IMR-90 (cell line): ENCODE measurements at regions not wholly inside any gene's neighbourhood (a gene's known extent, or its start where the extent isn't known, plus 50 kb on each side); places are given as distances from the start of the nearest gene placed in this dataset.

ENCODE experiments used
- ATAC-seq: fragments of 200-7000 bp; cut with Tn5 transposase; 2 replicates; pipeline ENCODE4 v1.9.1; 2020; ENCODE audit warnings: low read depth, mild to moderate bottlenecking, moderate library complexity
- BruUV-seq: library from RNA; stranded (reverse); fragments of 400-500 nt; replicated peaks from 2 replicates; lab custom pipeline; 2021; lab: Mats Ljungman, UMichigan
- CTCF ChIA-PET: fragments of 300-600 bp; formaldehyde crosslinking; extraction: SDS; loops from one replicate; lab custom pipeline; 2021; ENCODE audit warnings: antibody characterized with exemption; lab: Yijun Ruan, JAX
- POLR2A ChIA-PET: fragments of 300-600 bp; sonication (Branson Sonifier 250); formaldehyde crosslinking; loops from one replicate; lab custom pipeline; 2022; ENCODE audit warnings: antibody characterized with exemption; ENCODE audit not compliant: unreplicated experiment; lab: Charles Lee
- DNase-seq: peaks from one replicate; pipeline ENCODE4 v3.0.0; 2013
- H2AFZ ChIP-seq: replicated peaks from 2 replicates; pipeline ENCODE3; 2013; ENCODE audit warnings: low read length, mild to moderate bottlenecking; ENCODE audit not compliant: poor library complexity
- H2AK5ac ChIP-seq: 2 replicates; pipeline ENCODE4 v1.6.1; 2013; ENCODE audit warnings: low read depth, low read length, inconsistent platforms
- H2AK9ac ChIP-seq: replicated peaks from 2 replicates; pipeline ENCODE3; 2013; ENCODE audit warnings: mild to moderate bottlenecking, low read depth, low read length, moderate library complexity; ENCODE audit not compliant: poor library complexity
- H2BK120ac ChIP-seq: 2 replicates; pipeline ENCODE4 v1.6.1; 2013; ENCODE audit warnings: low read depth, low read length, inconsistent platforms
- H2BK15ac ChIP-seq: 3 replicates; pipeline ENCODE4 v1.6.1; 2013; ENCODE audit warnings: low read depth, low read length, inconsistent platforms
- H2BK20ac ChIP-seq: 2 replicates; pipeline ENCODE4 v1.6.1; 2013; ENCODE audit warnings: low read depth, mild to moderate bottlenecking, inconsistent platforms, low read length, moderate library complexity
- H2BK5ac ChIP-seq: 2 replicates; pipeline ENCODE4 v1.6.1; 2013; ENCODE audit warnings: mild to moderate bottlenecking, low read depth, low read length, inconsistent platforms; ENCODE audit not compliant: poor library complexity, severe bottlenecking
- H3K14ac ChIP-seq: replicated peaks from 2 replicates; pipeline ENCODE4 v1.6.1; 2013; ENCODE audit warnings: low read depth, low read length, inconsistent platforms
- H3K18ac ChIP-seq: 2 replicates; pipeline ENCODE4 v1.6.1; 2013; ENCODE audit warnings: low read depth, low read length, control low read depth
- H3K23ac ChIP-seq: 2 replicates; pipeline ENCODE4 v1.6.1; 2013; ENCODE audit warnings: low read depth, low read length, inconsistent platforms
- H3K27ac ChIP-seq: 2 replicates; pipeline ENCODE4 v1.5.1; 2013; ENCODE audit warnings: mild to moderate bottlenecking, control low read depth, low read length; ENCODE audit not compliant: insufficient read depth
- H3K27me3 ChIP-seq: 2 replicates; pipeline ENCODE4 v1.6.1; 2013; ENCODE audit warnings: low read length; ENCODE audit not compliant: control insufficient read depth, insufficient read depth
- H3K36me3 ChIP-seq: 2 replicates; pipeline ENCODE4 v1.6.1; 2013; ENCODE audit warnings: low read length, mixed read lengths; ENCODE audit not compliant: control insufficient read depth, insufficient read depth
- H3K4ac ChIP-seq: 2 replicates; pipeline ENCODE4 v1.6.1; 2013; ENCODE audit warnings: low read depth, low read length, inconsistent platforms
- H3K4me1 ChIP-seq: 2 replicates; pipeline ENCODE4 v1.6.1; 2013; ENCODE audit warnings: low read length, mixed read lengths; ENCODE audit not compliant: control insufficient read depth, insufficient read depth
- H3K4me2 ChIP-seq: 2 replicates; pipeline ENCODE4 v1.6.1; 2013; ENCODE audit warnings: low read depth, mild to moderate bottlenecking, control low read depth, low read length, moderate library complexity
- H3K4me3 ChIP-seq: 2 replicates; pipeline ENCODE4 v1.5.1; 2013; ENCODE audit warnings: low read depth, mild to moderate bottlenecking, control low read depth, low read length, moderate library complexity; ENCODE audit not compliant: insufficient read depth
- H3K56ac ChIP-seq: 2 replicates; pipeline ENCODE4 v1.6.1; 2013; ENCODE audit warnings: low read length, inconsistent platforms; ENCODE audit not compliant: insufficient read depth; ENCODE audit errors: extremely low read depth
- H3K79me1 ChIP-seq, 2 experiments: 2 replicates each; pipeline ENCODE4 v1.6.1; 2013; ENCODE audit warnings: low read length in 2 of 2, inconsistent platforms in 1 of 2, low read depth in 1 of 2
- H3K9ac ChIP-seq: 2 replicates; pipeline ENCODE4 v1.6.1; 2013; ENCODE audit warnings: low read depth, low read length, control low read depth
- H3K9me1 ChIP-seq: 2 replicates; pipeline ENCODE4 v1.6.1; 2013; ENCODE audit warnings: low read length, inconsistent platforms; ENCODE audit not compliant: insufficient read depth
- H3K9me3 ChIP-seq: 2 replicates; pipeline ENCODE4 v1.6.1; 2013; ENCODE audit warnings: low read length; ENCODE audit not compliant: control insufficient read depth, insufficient read depth
- H4K20me1 ChIP-seq: 2 replicates; pipeline ENCODE4 v1.6.1; 2013; ENCODE audit warnings: low read length, inconsistent platforms; ENCODE audit not compliant: insufficient read depth
- H4K5ac ChIP-seq: 2 replicates; pipeline ENCODE4 v1.6.1; 2013; ENCODE audit warnings: mild to moderate bottlenecking, low read depth, low read length, control low read depth
- H4K8ac ChIP-seq, 2 experiments: 2 replicates each; pipeline ENCODE4 v1.6.1; 2013; ENCODE audit warnings: low read depth in 2 of 2, low read length in 2 of 2, control low read depth in 1 of 2, inconsistent platforms in 1 of 2
- H4K91ac ChIP-seq: 2 replicates; pipeline ENCODE4 v1.6.1; 2013; ENCODE audit warnings: low read depth, low read length, inconsistent platforms; ENCODE audit not compliant: insufficient read depth
- CTCF ChIP-seq: conservative IDR thresholded peaks from 2 replicates; pipeline ENCODE4 v1.5.1; 2012; ENCODE audit warnings: mild to moderate bottlenecking, low read depth, low read length, improper control_type of control experiment
- WGBS, 2 experiments: methylation state at CpG; one replicate each; pipeline versions ENCODE4 v1.1.5 to v1.1.7; 2013; ENCODE audit warnings: missing lambda C conversion rate in 2 of 2; ENCODE audit not compliant: insufficient read length in 1 of 2; ENCODE audit errors: extremely low coverage in 2 of 2; 5-methylcytosine and 5-hydroxymethylcytosine counted together
- dilution Hi-C: fragments of 300-500 bp; cut with HindIII; formaldehyde crosslinking; loops from one replicate; pipeline ENCODE4 v1.14.3; 2018; ENCODE audit warnings: low sequenced_read_pairs; ENCODE audit not compliant: unreplicated experiment
- in situ Hi-C: fragments of 300-500 bp; cut with MboI; formaldehyde crosslinking; loops from 3 replicates; pipeline ENCODE4 v1.14.3; 2019; ENCODE audit warnings: low sequenced_read_pairs, inconsistent platforms, mixed read lengths
- intact Hi-C: fragments of 100-400 bp; cut with micrococcal nuclease; formaldehyde crosslinking; loops from 2 replicates; pipeline ENCODE4 v1.10.0; 2022

- BruUV-seq: no TSS peak
- H3K9me3 ChIP-seq: 0 out of 2 replicates have a peak, but pooled peaks cover 3% of the 10 kb centered on the region
- ChIA-PET CTCF (no interaction called here), POLR2A (no interaction called here)
- no peaks in the 10 kb centered on the region for H3K79me1 ChIP-seq
- peaks cover 41% of the 10 kb centered on the region for H3K27me3 ChIP-seq
- no peak overlapping the region for H4K91ac ChIP-seq
- H3K4me3 ChIP-seq: no peak overlapping the region
- H4K8ac ChIP-seq: no peak overlapping the region
- intact Hi-C loops: no loop called here
- H3K4ac ChIP-seq: no peak overlapping the region
- no peak overlapping the region for H3K4me2 ChIP-seq
- no peak overlapping the region for H2BK15ac ChIP-seq
- no peak overlapping the region for H3K14ac ChIP-seq
- H3K9ac ChIP-seq: no peak overlapping the region
- DNase-seq (no peak), ATAC-seq (no peak)
- dilution Hi-C loops: no loop called here
- no peak overlapping the region for H2AK5ac ChIP-seq
- 0% methylated on average over 2 of the region's 20 CpGs; no CpG with 5 or more reads in 1 of the 2 experiments for WGBS, 2 experiments
- no peak overlapping the region for H4K5ac ChIP-seq
- no peak overlapping the region for H2BK20ac ChIP-seq
- H2AFZ ChIP-seq: no peak overlapping the region
- H3K23ac ChIP-seq: no peak overlapping the region
- H3K56ac ChIP-seq: no peak overlapping the region
- no peak for TF ChIP-seq CTCF
- in situ Hi-C loops: no loop called here
- H2AK9ac ChIP-seq: no peak overlapping the region
- no peaks in the 10 kb centered on the region for H3K9me1 ChIP-seq
- H3K18ac ChIP-seq: no peak overlapping the region
- no peaks in the 10 kb centered on the region for H3K4me1 ChIP-seq
- no peak overlapping the region for H2BK5ac ChIP-seq
- no peaks in the 10 kb centered on the region for H4K20me1 ChIP-seq
- no peaks in the 10 kb centered on the region for H3K36me3 ChIP-seq
- no peak overlapping the region for H2BK120ac ChIP-seq
- no peak overlapping the region for H3K27ac ChIP-seq
These were observed 114.0 kb downstream of the PDGFA start for GRCh38 chr7:405489-406211.
